ENCODE measurements at regions not wholly inside any gene's neighbourhood (a gene's known extent, or its start where the extent isn't known, plus 50 kb on each side); places are given as distances from the start of the nearest gene placed in this dataset.

DNA sequence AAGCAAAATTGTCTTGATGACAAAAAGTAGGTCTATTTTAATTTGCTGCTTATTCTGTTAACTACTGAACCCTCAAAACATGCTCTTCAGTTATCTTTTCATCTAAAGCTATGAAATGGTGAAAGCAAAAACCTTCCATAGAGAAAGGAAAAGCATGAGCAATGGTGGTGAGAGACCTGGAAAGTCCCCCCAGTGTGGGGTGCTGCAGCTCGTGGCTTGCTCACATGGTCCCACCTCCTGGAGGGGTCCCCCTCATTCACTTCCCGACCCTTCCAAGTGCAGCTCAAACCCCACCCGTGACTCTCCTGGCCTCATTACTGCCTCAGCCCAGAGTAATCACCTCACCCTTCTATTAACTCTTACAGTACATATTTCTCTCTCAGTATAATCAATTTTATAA, 301.8 kb upstream of the HNRNPA3 start:
- TF ChIP-seq ELF4 (CRISPR knock-in tag; IDR thresholded peaks at IDR 0.05; ENCODE audit: borderline replicate concordance): no peak
- no peak for TF ChIP-seq ZNF138 (CRISPR knock-in tag; IDR thresholded peaks at IDR 0.05; ENCODE audit: low read depth)
- TF ChIP-seq TOE1 (CRISPR knock-in tag; IDR thresholded peaks at IDR 0.05): no peak

Measured in HepG2 (cell line).